HepG2 (cell line): ENCODE measurements at regions not wholly inside any gene's neighbourhood (a gene's known extent, or its start where the extent isn't known, plus 50 kb on each side); places are given as distances from the start of the nearest gene placed in this dataset.

ENCODE experiments used
- ATAC-seq: fragments of 200-7000 bp; cut with Tn5 transposase; 3 replicates; pipeline ENCODE4 v1.9.1; 2020; ENCODE audit warnings: mild to moderate bottlenecking, moderate library complexity
- BruUV-seq: library from RNA; stranded (reverse); fragments of 400-500 nt; replicated peaks from 2 replicates; lab custom pipeline; 2021; lab: Mats Ljungman, UMichigan
- CTCF ChIA-PET: fragments of 300-600 bp; formaldehyde crosslinking; extraction: SDS; loops from one replicate; lab custom pipeline; 2021; ENCODE audit warnings: low total read pairs, inconsistent platforms, low intra/inter-chr PET ratio; lab: Yijun Ruan, JAX
- POLR2A ChIA-PET: fragments of 350-600 bp; sonication (Branson Sonifier 250); formaldehyde crosslinking; loops from one replicate; lab custom pipeline; 2020; ENCODE audit warnings: antibody characterized with exemption, inconsistent platforms; lab: Yijun Ruan, JAX
- DNase-seq: peaks from one replicate; pipeline ENCODE4 v3.0.0-alpha.2; 2015; ENCODE audit warnings: low spot score
- FAIRE-seq: peaks from 3 replicates; lab custom pipeline; 2011; peaks lifted over from hg19 to GRCh38; lab: Jason Lieb, UNC
- H2AFZ ChIP-seq: one replicate; pipeline ENCODE4 v1.6.1; 2011; ENCODE audit warnings: low read length, inconsistent platforms
- H3K27ac ChIP-seq: fragments of 300-600 bp; 3 replicates; pipeline ENCODE4 v1.8.0; 2011; ENCODE audit warnings: mixed run types, mild to moderate bottlenecking, mixed read lengths, low read length, inconsistent platforms; ENCODE audit not compliant: insufficient read depth; ENCODE audit errors: extremely low read length
- H3K27me3 ChIP-seq, 2 experiments: fragments of 200-600 bp in 1 of 2; 2 replicates in 1 of 2; 3 replicates in 1 of 2; pipeline versions ENCODE4 v1.6.0 to v1.8.0; 2011; ENCODE audit warnings: low read length in 2 of 2, mild to moderate bottlenecking in 2 of 2, moderate library complexity in 2 of 2, inconsistent platforms in 1 of 2; ENCODE audit not compliant: insufficient read depth in 2 of 2, control insufficient read depth in 1 of 2
- H3K36me3 ChIP-seq, 2 experiments: fragments of 200-600 bp in 1 of 2; replicated peaks in 1 of 2; 2 replicates in 1 of 2; 3 replicates in 1 of 2; pipeline versions ENCODE4 v1.5.1 to v1.8.0; 2011; ENCODE audit warnings: low read length in 2 of 2, inconsistent platforms in 1 of 2; ENCODE audit not compliant: insufficient read depth in 2 of 2, control insufficient read depth in 1 of 2
- H3K4me1 ChIP-seq: 2 replicates; pipeline ENCODE4 v1.5.1; 2012; ENCODE audit warnings: low read length, inconsistent platforms; ENCODE audit not compliant: insufficient read depth
- H3K4me2 ChIP-seq: 2 replicates; pipeline ENCODE4 v1.6.0; 2011; ENCODE audit warnings: low read depth, low read length, inconsistent platforms
- H3K4me3 ChIP-seq, 3 experiments: fragments of 200-600 bp in 1 of 3; sonication (generic), shearing (Covaris generic) in 1 of 3; replicated peaks in 1 of 3; 2 replicates each; pipeline ENCODE4 v1.5.1; 2011 to 2016; ENCODE audit warnings: low read length in 3 of 3, inconsistent platforms in 2 of 3, low read depth in 2 of 3, mild to moderate bottlenecking in 2 of 3, control low read depth in 1 of 3, mixed read lengths in 1 of 3; ENCODE audit not compliant: insufficient read depth in 1 of 3
- H3K79me2 ChIP-seq: one replicate; pipeline ENCODE4 v1.6.1; 2011; ENCODE audit warnings: low read length, inconsistent platforms; ENCODE audit not compliant: insufficient read depth
- H3K9ac ChIP-seq: 2 replicates; pipeline ENCODE4 v1.6.0; 2011; ENCODE audit warnings: mild to moderate bottlenecking, low read depth, low read length, inconsistent platforms; ENCODE audit not compliant: insufficient read depth
- H3K9me3 ChIP-seq: 2 replicates; pipeline ENCODE4 v1.5.1; 2012; ENCODE audit warnings: mild to moderate bottlenecking, low read length
- H4K20me1 ChIP-seq: 2 replicates; pipeline ENCODE4 v1.6.0; 2011; ENCODE audit warnings: inconsistent platforms, mild to moderate bottlenecking, low read length, moderate library complexity; ENCODE audit not compliant: insufficient read depth
- CBX5 ChIP-seq: sonication (generic); formaldehyde crosslinking; IDR thresholded peaks from 2 replicates; pipeline ENCODE4 v1.4.0; 2020; ENCODE audit warnings: missing genetic modification reagents, borderline replicate concordance
- FOSL2 ChIP-seq: sonication (generic); formaldehyde crosslinking; IDR thresholded peaks from 2 replicates; pipeline ENCODE4 v1.4.0; 2020; ENCODE audit warnings: missing genetic modification reagents
- IRF1 ChIP-seq: sonication (generic); formaldehyde crosslinking; IDR thresholded peaks from 2 replicates; pipeline ENCODE4 v1.4.0; 2020; ENCODE audit warnings: low read depth, mild to moderate bottlenecking, missing genetic modification reagents
- MEIS1 ChIP-seq: sonication (generic); formaldehyde crosslinking; IDR thresholded peaks from 2 replicates; pipeline ENCODE4 v1.9.0; 2021; ENCODE audit warnings: mild to moderate bottlenecking, missing genetic modification reagents, moderate library complexity, borderline replicate concordance
- NFKBIZ ChIP-seq: IDR thresholded peaks from 2 replicates; pipeline ENCODE4 v1.6.1; 2018; ENCODE audit warnings: missing genetic modification reagents, missing compliant biosample characterization
- PAWR ChIP-seq: sonication (generic); formaldehyde crosslinking; IDR thresholded peaks from 2 replicates; pipeline ENCODE4 v1.4.0; 2020; ENCODE audit warnings: missing genetic modification reagents, mild to moderate bottlenecking, borderline replicate concordance
- SPEN ChIP-seq: sonication (generic); formaldehyde crosslinking; IDR thresholded peaks from 2 replicates; pipeline ENCODE4 v1.5.1; 2020; ENCODE audit warnings: low read depth, mild to moderate bottlenecking, missing genetic modification reagents
- TBX2 ChIP-seq: sonication (generic); formaldehyde crosslinking; IDR thresholded peaks from 2 replicates; pipeline ENCODE4 v1.5.0; 2020; ENCODE audit warnings: missing genetic modification reagents, mild to moderate bottlenecking, borderline replicate concordance
- ZBTB42 ChIP-seq: sonication (generic); formaldehyde crosslinking; IDR thresholded peaks from 2 replicates; pipeline ENCODE4 v1.5.0; 2020; ENCODE audit warnings: mild to moderate bottlenecking, missing genetic modification reagents
- ZNF431 ChIP-seq: sonication (generic); formaldehyde crosslinking; IDR thresholded peaks from 2 replicates; pipeline ENCODE4 v1.9.0; 2022; ENCODE audit warnings: missing genetic modification reagents, low read depth, mild to moderate bottlenecking, borderline replicate concordance
- ZNF746 ChIP-seq: sonication (generic); formaldehyde crosslinking; IDR thresholded peaks from 2 replicates; pipeline ENCODE4 v1.8.0; 2022; ENCODE audit warnings: mild to moderate bottlenecking, missing genetic modification reagents
- ZNF75D ChIP-seq: sonication (generic); formaldehyde crosslinking; IDR thresholded peaks from 2 replicates; pipeline ENCODE4 v1.8.1; 2023; ENCODE audit warnings: missing genetic modification reagents, mild to moderate bottlenecking, borderline replicate concordance
- in situ Hi-C: cut with HindIII; loops from 2 replicates; pipeline ENCODE4 v1.10.0; 2017; ENCODE audit warnings: low pct_unique_long_range_greater_than_20kb; ENCODE audit not compliant: extremely low pct_ligation_motif_present
- intact Hi-C: fragments of 100-400 bp; cut with micrococcal nuclease; formaldehyde crosslinking; loops from one replicate; pipeline ENCODE4 v1.10.0; 2022; ENCODE audit not compliant: unreplicated experiment

- Histone ChIP-seq H3K27ac (no peak overlapping the region), H3K79me2 (no peaks in the 10 kb centered on the region), H4K20me1 (no peaks in the 10 kb centered on the region), H3K27me3 (no peaks in the 10 kb centered on the region), H3K36me3 (no peaks in the 10 kb centered on the region), H2AFZ (no peak overlapping the region), H3K9me3 (no peaks in the 10 kb centered on the region), H3K4me3 (no peak overlapping the region), H3K9ac (no peak overlapping the region), H3K4me2 (no peak overlapping the region), H3K4me1 (no peaks in the 10 kb centered on the region)
- no peak for FAIRE-seq
- intact Hi-C loops (no loop called here), in situ Hi-C loops (no loop called here)
- CTCF ChIA-PET, result no interaction called here
- ATAC-seq, result no peak
- BruUV-seq, result no TSS peak
- POLR2A ChIA-PET, result no interaction called here
- TF ChIP-seq ZNF75D (CRISPR knock-in tag) (no peak), TBX2 (CRISPR knock-in tag) (no peak), NFKBIZ (CRISPR knock-in tag) (no peak), IRF1 (CRISPR knock-in tag) (no peak), SPEN (CRISPR knock-in tag) (no peak), MEIS1 (CRISPR knock-in tag) (no peak), CBX5 (CRISPR knock-in tag) (no peak), PAWR (CRISPR knock-in tag) (no peak), ZBTB42 (CRISPR knock-in tag) (no peak), ZNF431 (no peak), FOSL2 (CRISPR knock-in tag) (no peak), ZNF746 (CRISPR knock-in tag) (no peak)
- no peak for DNase-seq
Observed at GRCh38 chr2:188209218-188209617, 82.5 kb upstream of the GULP1 start.
